ENCODE measurements at regions not wholly inside any gene's neighbourhood (a gene's known extent, or its start where the extent isn't known, plus 50 kb on each side); places are given as distances from the start of the nearest gene placed in this dataset.
"Not testable (repeated sequence)": the region's sequence is repeated elsewhere in the genome, so short reads cannot be mapped to it uniquely, and the experiment has no call there.

DNA sequence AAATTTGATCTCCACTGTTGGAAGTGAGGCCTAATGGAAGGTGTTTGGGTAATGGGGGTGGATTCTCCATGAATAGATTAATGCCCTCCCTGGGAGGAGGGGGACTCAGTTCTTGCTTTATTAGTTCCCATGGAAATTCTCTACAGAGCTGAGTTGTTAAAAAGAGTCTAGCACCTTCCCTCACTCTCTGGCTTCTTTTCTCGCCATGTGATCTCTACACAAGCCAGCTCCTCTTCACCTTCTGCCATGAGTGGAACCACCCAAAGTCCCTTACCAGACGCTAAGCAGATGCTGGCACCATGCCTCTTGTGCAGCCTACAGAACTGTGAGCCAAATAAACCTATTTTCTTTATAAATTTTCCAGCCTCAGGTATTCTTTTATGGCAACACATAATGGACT lies 465.8 kb upstream of the ANO5 start:
- DNase-seq (ENCODE audit: low spot score in 2 of 2) = no peak
- TF ChIP-seq, protein P1, sequence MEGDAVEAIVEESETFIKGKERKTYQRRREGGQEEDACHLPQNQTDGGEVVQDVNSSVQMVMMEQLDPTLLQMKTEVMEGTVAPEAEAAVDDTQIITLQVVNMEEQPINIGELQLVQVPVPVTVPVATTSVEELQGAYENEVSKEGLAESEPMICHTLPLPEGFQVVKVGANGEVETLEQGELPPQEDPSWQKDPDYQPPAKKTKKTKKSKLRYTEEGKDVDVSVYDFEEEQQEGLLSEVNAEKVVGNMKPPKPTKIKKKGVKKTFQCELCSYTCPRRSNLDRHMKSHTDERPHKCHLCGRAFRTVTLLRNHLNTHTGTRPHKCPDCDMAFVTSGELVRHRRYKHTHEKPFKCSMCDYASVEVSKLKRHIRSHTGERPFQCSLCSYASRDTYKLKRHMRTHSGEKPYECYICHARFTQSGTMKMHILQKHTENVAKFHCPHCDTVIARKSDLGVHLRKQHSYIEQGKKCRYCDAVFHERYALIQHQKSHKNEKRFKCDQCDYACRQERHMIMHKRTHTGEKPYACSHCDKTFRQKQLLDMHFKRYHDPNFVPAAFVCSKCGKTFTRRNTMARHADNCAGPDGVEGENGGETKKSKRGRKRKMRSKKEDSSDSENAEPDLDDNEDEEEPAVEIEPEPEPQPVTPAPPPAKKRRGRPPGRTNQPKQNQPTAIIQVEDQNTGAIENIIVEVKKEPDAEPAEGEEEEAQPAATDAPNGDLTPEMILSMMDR (IDR thresholded peaks at IDR 0.05) = no peak
- intact Hi-C loops (cut with DNase I) = no loop called here
- Histone ChIP-seq H3K4me1 (no peaks in the 10 kb centered on the region), H3K27me3 (no peaks in the 10 kb centered on the region), H3K4me3 (no peak overlapping the region), H3K27ac (no peak overlapping the region), H3K36me3 (no peaks in the 10 kb centered on the region), H3K9me3 (peaks cover 6 to 8% of the 10 kb centered on the region in 2 donors)

DNA sequence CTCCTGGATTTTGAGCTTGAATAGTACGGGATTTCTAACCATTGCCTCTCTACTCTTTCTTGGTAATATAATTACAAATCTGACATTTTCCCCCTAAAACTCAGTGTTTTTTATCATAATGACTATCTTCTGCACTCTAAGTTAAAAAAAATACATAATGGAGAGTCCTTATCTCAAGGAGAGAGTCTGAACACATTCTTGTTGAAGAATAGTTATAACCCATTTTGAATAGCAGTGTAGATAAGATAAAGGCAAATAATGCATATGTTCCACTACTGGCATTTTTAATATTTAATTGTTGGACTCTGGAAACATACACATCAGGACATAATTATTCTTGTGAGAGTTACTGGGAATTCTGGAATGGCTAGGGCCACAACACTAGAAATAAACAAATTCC lies 456.5 kb upstream of the ANO5 start:
- TF ChIP-seq, protein P1 (IDR thresholded peaks at IDR 0.05) = no peak
- DNase-seq (ENCODE audit: low spot score in 2 of 2) = no peak
- no peak overlapping the region for H3K4me3 ChIP-seq
- no peak overlapping the region for H3K27ac ChIP-seq
- intact Hi-C loops (cut with DNase I) = no loop called here
- H3K9me3 ChIP-seq = no peaks in the 10 kb centered on the region
- H3K4me1 ChIP-seq = no peaks in the 10 kb centered on the region
- H3K27me3 ChIP-seq = no peaks in the 10 kb centered on the region
- H3K36me3 ChIP-seq = no peaks in the 10 kb centered on the region

DNA sequence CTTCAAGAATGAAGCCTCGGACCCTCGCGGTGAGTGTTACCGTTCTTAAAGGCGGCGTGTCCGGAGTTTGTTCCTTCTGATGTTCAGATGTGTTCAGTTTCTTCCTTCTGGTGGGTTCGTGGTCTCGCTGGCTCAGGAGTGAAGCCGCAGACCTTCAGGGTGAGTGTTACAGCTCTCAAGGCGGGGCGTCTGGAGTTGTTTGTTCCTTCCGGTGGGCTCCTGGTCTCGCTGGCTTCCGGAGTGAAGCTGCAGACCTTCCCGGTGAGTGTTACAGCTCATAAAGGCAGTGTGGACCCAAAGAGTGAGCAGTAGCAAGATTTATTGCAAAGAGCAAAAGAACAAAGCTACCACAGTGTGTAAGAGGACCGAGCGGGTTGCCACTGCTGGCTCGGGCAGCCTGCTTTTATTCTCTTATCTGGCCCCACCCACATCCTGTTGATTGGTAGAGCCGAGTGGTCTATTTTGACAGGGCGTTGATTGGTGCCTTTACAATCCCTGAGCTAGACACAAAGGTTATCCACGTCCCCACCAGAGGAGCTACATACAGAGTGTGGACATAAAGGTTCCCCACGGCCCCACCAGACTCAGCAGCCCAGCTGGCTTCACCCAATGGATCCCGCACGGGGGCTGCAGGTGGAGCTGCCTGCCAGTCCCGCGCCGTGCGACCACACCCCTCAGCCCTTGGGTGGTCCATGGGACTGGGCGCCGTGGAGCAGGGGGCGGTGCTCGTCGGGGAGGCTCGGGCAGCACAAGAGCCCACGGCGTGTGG lies 440.2 kb upstream of the ANO5 start:
- intact Hi-C loops (cut with DNase I); H3K27me3 ChIP-seq; H3K4me1 ChIP-seq: not testable (repeated sequence)

DNA sequence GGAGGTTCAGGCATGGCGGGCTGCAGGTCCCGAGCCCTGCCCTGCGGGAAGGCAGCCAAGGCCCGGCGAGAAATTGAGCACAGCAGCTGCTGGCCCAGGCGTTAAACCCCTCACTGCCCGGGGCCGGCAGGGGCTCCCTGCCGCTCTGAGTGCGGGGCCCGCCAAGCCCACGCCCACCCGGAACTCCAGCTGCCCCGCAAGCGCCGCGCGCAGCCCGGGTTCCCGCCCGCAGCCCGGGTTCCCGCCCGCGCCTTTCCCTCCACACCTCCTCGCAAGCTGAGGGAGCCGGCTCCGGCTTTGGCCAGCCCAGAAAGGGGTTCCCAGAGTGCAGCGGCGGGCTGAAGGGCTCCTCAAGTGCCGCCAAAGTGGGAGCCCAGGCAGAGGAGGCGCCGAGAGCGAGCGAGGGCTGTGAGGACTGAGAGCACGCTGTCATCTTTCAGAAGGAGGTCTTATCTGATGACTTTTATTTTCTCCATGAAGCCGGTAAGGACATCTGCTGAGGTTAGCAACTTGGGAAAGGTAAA lies 439.6 kb upstream of the ANO5 start:
- H3K4me1 ChIP-seq; H3K27me3 ChIP-seq; H3K9me3 ChIP-seq; H3K36me3 ChIP-seq; DNase-seq (ENCODE audit: low spot score in 2 of 2); intact Hi-C loops (cut with DNase I); H3K27ac ChIP-seq; H3K4me3 ChIP-seq: not testable (repeated sequence)

More for the DNA sequence above, 440.2 kb upstream of the ANO5 start:
- H3K9me3 ChIP-seq; H3K36me3 ChIP-seq; H3K4me3 ChIP-seq; H3K27ac ChIP-seq; DNase-seq (ENCODE audit: low spot score in 2 of 2): not testable (repeated sequence)

DNA sequence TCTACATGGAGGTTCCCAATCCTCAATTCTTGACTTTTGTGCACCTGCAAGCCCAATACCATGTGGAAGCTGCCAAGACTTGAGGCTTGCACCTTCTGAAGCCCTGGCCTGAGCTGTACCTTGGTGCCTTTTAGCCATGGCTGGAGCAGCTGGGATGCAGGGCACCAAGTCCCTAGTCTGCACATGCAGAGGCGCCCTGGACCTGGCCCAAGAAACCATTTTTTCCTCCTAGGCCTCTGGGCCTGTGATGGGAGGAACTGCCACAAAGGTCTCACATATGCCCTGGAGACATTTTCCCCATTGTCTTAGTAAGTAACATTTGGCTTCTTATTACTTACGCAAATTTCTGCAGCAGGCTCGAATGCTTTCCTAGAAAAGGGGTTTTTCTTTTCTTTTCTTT lies 431.9 kb upstream of the ANO5 start:
- Histone ChIP-seq H3K4me3 (no peak overlapping the region), H3K27ac (no peak overlapping the region), H3K4me1 (no peaks in the 10 kb centered on the region), H3K9me3 (no peaks in the 10 kb centered on the region), H3K27me3 (no peaks in the 10 kb centered on the region), H3K36me3 (no peaks in the 10 kb centered on the region)
- DNase-seq (ENCODE audit: low spot score in 2 of 2) = no peak
- intact Hi-C loops (cut with DNase I) = no loop called here
- TF ChIP-seq, protein P1 (IDR thresholded peaks at IDR 0.05) = no peak

DNA sequence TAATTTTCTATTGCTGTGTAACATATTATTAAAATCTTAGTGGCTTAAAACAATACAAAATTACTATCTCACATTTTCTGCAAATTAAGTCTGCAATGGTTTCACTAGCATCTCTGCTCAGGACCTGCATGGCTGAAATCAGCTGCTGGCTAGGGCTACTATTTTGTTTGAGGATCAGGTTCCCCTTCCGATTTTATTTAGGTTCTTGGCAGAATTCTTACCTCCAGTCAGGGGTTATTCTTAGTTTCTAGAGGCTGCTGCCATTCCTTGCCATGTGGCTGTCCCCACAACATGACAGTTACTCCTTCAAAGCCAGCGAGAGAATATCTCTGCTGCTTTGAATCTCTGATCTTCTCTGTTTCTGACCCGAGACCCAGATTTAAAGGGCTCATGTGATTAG lies 424.5 kb upstream of the ANO5 start:
- Histone ChIP-seq H3K27ac (no peak overlapping the region), H3K4me1 (no peaks in the 10 kb centered on the region), H3K4me3 (no peak overlapping the region), H3K27me3 (no peaks in the 10 kb centered on the region), H3K36me3 (no peaks in the 10 kb centered on the region), H3K9me3 (no peaks in the 10 kb centered on the region)
- no peak for DNase-seq (ENCODE audit: low spot score in 2 of 2)
- TF ChIP-seq, protein P1 (IDR thresholded peaks at IDR 0.05) = no peak
- intact Hi-C loops (cut with DNase I) = no loop called here
